Left kidney (tissue), 1 donor: ENCODE measurements at regions not wholly inside any gene's neighbourhood (a gene's known extent, or its start where the extent isn't known, plus 50 kb on each side); places are given as distances from the start of the nearest gene placed in this dataset.
A peak's percentile ranks its signal among the peaks of the same experiment; 100 is the strongest.
"Not testable (repeated sequence)": the region's sequence is repeated elsewhere in the genome, so short reads cannot be mapped to it uniquely, and the experiment has no call there.

Experiments
- DNase-seq: peaks from one replicate; pipeline ENCODE4 v3.0.0-alpha.2; 2013

GRCh38 chr13:54004026-54004699, 975.5 kb downstream of the OLFM4 start:
- no peak for DNase-seq

GRCh38 chr13:54016542-54016941, 987.9 kb downstream of the OLFM4 start:
- DNase-seq = no peak

DNA sequence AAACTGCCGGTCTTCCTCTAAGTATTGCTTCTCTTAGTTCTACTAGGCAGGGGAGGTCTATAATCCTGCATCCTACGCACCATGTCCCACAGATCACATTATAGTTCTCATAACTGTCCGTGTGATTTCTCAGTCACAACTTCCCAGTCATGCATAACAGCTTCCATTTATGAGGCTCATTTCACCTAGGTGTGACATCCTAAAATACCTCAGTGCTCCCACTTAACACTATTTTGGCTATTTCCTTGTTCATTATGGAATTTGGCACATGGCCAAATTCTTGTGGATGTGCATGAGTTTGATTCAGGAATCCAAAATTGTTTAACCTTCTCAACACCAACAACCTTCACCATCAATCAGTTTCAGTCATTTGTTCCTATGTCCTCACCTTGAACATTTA, 989.9 kb downstream of the OLFM4 start:
- DNase-seq = no peak

- DNase-seq = peak; percentile 3
Observed at GRCh38 chr13:54029226-54029625, 1000.6 kb downstream of the OLFM4 start.

- no peak for DNase-seq
Observed at GRCh38 chr13:54029720-54030119, 1001.1 kb downstream of the OLFM4 start.

DNA sequence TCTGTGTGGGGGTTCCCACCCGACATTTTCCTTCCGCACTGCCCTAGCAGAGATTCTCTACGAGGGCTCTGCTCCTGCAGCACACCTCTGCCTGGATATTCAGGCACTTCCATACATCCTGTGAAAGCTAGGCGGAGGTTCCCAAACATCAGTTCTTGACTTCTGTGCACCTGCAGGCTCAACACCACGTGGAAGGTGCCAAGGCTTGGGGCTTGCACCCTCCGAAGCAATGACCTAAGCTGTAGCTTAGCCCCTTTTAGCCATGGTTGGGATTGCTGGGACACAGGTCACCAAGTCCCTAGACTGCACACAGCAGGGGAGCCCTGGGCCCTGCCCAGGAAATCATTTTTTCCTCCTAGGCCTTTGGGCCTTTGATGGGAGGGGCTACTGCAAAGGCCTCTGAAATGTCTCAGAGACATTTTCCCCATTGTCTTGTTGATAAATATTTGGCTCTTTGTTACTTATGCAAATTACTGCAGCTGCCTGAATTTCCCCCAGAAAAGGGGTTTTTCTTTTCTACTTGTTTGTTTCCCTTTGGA, 1004.8 kb downstream of the OLFM4 start:
- DNase-seq = no peak

GRCh38 chr13:54034047-54034446, 1005.4 kb downstream of the OLFM4 start:
- no peak for DNase-seq

DNA sequence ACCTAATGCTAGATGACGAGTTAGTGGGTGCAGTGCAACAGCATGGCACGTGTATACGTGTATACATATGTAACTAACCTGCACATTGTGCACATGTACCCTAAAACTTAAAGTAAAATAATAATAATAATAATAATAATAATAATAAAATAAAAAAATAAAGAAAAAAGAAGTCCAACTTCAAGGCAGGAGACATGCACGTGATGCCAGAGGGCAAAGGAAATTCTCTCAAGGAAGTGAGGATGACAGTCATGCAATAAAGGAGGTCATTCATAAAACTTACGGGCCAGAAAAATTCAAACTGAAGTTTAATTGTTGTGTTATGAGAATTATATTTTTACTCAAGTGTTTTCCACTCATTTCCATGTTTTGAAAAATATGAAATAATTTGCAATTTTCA, 1028.8 kb downstream of the OLFM4 start:
- not testable (repeated sequence) for DNase-seq

DNA sequence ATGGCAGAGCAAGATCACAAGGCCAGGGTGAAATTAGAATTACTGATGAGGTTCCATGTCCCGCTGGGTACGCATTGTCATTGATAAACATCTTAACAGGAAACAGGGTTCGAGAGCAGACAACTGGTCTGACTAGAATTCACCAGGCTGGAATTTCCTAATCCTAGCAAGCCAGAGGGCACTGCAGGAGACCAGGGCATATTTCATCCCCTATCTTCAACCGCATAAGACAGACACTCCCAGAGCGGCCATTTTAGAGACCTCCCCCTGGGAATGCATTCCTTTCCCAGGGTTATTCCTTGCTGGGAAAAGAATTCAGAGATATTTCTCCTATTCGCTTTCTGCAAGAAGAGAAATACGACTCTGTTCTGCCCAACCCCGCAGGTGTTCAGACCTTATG, 1041.3 kb downstream of the OLFM4 start:
- DNase-seq = not testable (repeated sequence)

DNA sequence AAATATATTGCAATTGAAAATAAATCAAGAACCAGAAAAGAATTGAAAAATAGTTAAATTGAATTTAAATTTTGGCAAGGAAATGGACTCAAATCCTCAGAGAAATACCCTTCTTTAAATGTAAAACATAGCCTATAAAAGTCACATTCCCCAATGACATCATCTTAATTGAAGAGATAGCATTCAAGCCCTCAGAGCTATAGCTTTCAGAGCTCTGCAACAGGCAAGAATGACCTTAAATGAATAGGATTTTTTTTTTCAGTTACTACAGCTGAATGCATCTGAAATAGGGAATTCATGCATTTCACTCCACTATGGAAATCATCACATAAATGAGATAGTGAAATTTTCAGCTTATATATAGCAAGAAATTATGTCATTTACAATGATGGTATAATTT, 1049.0 kb downstream of the OLFM4 start:
- no peak for DNase-seq

- DNase-seq = no peak
Observed at GRCh38 chr13:54078271-54078870, 1049.8 kb downstream of the OLFM4 start.

- DNase-seq = not testable (repeated sequence)
Observed at GRCh38 chr13:54082309-54082708, 1053.7 kb downstream of the OLFM4 start.

GRCh38 chr13:54091884-54092283, 1063.3 kb downstream of the OLFM4 start:
- no peak for DNase-seq

GRCh38 chr13:54092686-54093085, 1064.1 kb downstream of the OLFM4 start:
- no peak for DNase-seq

GRCh38 chr13:54110597-54110996, 1082.0 kb downstream of the OLFM4 start:
- no peak for DNase-seq

GRCh38 chr13:54124700-54125099, 1096.1 kb downstream of the OLFM4 start:
- DNase-seq = no peak

DNA sequence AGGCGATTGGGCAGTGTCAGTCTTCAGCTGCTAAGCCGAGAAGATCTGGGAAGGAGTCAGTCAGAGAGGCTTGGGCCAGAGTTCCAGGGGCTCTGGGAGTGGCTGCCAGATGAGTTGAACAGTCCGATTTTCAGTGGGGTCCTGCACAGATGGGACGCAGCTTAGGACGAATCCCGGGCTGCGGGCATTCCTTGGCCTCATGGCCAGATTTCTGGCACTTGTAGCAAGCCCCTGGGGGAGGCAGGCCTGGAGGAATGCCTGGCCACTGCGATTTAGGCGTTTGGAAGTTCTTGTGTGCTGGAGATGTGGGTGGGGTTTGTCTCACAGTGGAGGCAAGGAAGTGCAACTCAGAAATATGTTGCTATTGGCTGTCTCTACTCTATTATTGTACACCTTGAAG, 1102.3 kb downstream of the OLFM4 start:
- not testable (repeated sequence) for DNase-seq

DNA sequence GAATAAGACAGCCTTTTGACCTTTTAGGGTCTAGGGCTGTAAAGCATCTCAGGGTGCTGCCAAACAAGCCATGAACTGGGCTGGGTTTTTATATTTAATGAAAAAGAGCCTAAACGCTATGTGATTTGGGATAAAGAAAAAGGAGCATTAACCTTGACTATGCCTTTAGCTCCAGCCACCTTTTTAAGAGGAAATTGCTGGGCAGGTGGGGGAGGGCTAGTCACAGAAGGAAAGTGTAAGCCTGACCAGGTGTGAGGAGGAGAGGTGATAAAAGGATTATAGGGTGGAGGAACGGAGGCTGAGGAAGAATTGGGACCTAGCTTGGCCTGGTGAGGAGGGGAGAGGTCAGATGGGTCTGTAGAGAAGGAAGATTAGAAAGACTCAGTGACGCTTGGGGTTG, 1102.8 kb downstream of the OLFM4 start:
- DNase-seq = not testable (repeated sequence)

GRCh38 chr13:54132127-54132526, 1103.5 kb downstream of the OLFM4 start:
- DNase-seq = not testable (repeated sequence)

DNA sequence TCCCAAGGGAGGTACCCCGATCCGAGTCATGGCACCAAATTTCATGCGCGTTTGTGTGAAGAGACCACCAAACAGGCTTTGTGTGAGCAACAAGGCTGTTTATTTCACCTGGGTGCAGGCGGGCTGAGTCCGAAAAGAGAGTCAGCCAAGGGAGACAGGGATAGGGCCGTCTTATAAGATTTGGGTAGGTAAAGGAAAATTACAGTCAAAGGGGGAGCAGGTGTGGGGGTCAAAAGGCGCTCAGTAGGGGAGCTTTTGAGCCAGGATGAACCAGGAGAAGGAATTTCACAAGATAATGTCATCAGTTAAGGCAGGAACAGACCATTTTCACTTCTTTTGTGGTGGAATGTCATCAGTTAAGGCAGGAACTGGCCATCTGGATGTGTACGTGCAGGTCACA, 1104.1 kb downstream of the OLFM4 start:
- not testable (repeated sequence) for DNase-seq

- DNase-seq = no peak
Observed at GRCh38 chr13:54133746-54134145, 1105.1 kb downstream of the OLFM4 start.

- no peak for DNase-seq
Observed at GRCh38 chr13:54144828-54145227, 1116.2 kb downstream of the OLFM4 start.

GRCh38 chr13:54150851-54151250, 1122.2 kb downstream of the OLFM4 start:
- no peak for DNase-seq

GRCh38 chr13:54162069-54162468, 1133.5 kb downstream of the OLFM4 start:
- DNase-seq = no peak
